Subcutaneous abdominal adipose tissue (tissue), 5 donors: ENCODE measurements at regions not wholly inside any gene's neighbourhood (a gene's known extent, or its start where the extent isn't known, plus 50 kb on each side); places are given as distances from the start of the nearest gene placed in this dataset.

ENCODE experiments used
- H3K27ac ChIP-seq: one replicate; pipeline ENCODE4 v1.7.0; 2013; ENCODE audit warnings: low read depth, mild to moderate bottlenecking, inconsistent platforms, low read length, moderate library complexity
- H3K27me3 ChIP-seq, 5 donors: one replicate each; pipeline ENCODE4 v1.7.0; 2013; ENCODE audit warnings: low read length in 5 of 5, inconsistent platforms in 1 of 5; ENCODE audit not compliant: control insufficient read depth in 5 of 5, insufficient read depth in 4 of 5
- H3K36me3 ChIP-seq, 5 donors: one replicate each; pipeline ENCODE4 v1.7.0; 2013; ENCODE audit warnings: low read length in 5 of 5; ENCODE audit not compliant: control insufficient read depth in 5 of 5, insufficient read depth in 5 of 5
- H3K4me1 ChIP-seq, 5 donors: one replicate each; pipeline ENCODE4 v1.7.0; 2013; ENCODE audit warnings: low read length in 5 of 5, mild to moderate bottlenecking in 3 of 5, moderate library complexity in 1 of 5; ENCODE audit not compliant: control insufficient read depth in 5 of 5, insufficient read depth in 5 of 5
- H3K4me3 ChIP-seq, 5 donors: one replicate each; pipeline ENCODE4 v1.7.0; 2013; ENCODE audit warnings: low read length in 5 of 5, low read depth in 1 of 5
- H3K9ac ChIP-seq, 5 donors: one replicate each; pipeline ENCODE4 v1.7.0; 2013; ENCODE audit warnings: low read length in 5 of 5, mild to moderate bottlenecking in 4 of 5, moderate library complexity in 3 of 5
- H3K9me3 ChIP-seq, 5 donors: one replicate each; pipeline ENCODE4 v1.7.0; 2013; ENCODE audit warnings: low read length in 5 of 5; ENCODE audit not compliant: control insufficient read depth in 5 of 5
- donor health status: healthy.
- donor health status: healthy.
- donor health status: healthy.
- donor health status: healthy.
- donor health status: healthy.

- Histone ChIP-seq H3K27me3 (no peaks in the 10 kb centered on the region), H3K9me3 (peaks cover 0 to 8% (median 0%) of the 10 kb centered on the region in 5 donors), H3K9ac (no peak overlapping the region), H3K27ac (no peak overlapping the region), H3K4me1 (no peaks in the 10 kb centered on the region), H3K4me3 (no peak overlapping the region), H3K36me3 (no peaks in the 10 kb centered on the region)
These were observed 449.7 kb upstream of the USP15 start for GRCh38 chr12:61810486-61810885.

DNA sequence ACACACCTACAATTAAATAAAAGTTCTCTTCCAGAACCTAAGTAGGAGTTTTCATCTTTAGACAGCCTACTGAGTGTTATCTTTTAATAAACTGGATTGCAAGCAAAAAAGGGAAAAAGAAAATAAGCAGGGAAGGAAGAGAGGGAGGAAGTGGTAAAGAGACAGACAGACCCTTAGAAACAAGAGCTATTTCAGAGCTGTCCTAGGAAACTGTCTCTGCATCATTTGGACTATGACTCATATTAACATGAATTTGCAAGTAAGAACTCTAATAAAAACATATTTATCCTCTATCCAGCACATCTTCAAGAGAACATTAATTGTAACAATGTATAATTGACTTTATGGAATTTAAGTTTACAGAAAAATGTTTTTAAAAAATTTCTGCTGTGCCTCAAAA is 438.8 kb upstream of the USP15 start:
- peaks cover 0 to 3% (median 0%) of the 10 kb centered on the region in 5 donors for H3K4me1 ChIP-seq
- H3K4me3 ChIP-seq = no peak overlapping the region
- no peak overlapping the region for H3K9ac ChIP-seq
- no peak overlapping the region for H3K27ac ChIP-seq
- no peaks in the 10 kb centered on the region for H3K9me3 ChIP-seq
- no peaks in the 10 kb centered on the region for H3K27me3 ChIP-seq
- no peaks in the 10 kb centered on the region for H3K36me3 ChIP-seq

GRCh38 chr12:61823102-61823501 is 437.1 kb upstream of the USP15 start:
- H3K27me3 ChIP-seq = no peaks in the 10 kb centered on the region
- H3K36me3 ChIP-seq = no peaks in the 10 kb centered on the region
- no peaks in the 10 kb centered on the region for H3K9me3 ChIP-seq
- H3K9ac ChIP-seq = no peak overlapping the region
- H3K27ac ChIP-seq = no peak overlapping the region
- peaks cover 0 to 3% (median 0%) of the 10 kb centered on the region in 5 donors for H3K4me1 ChIP-seq
- H3K4me3 ChIP-seq = no peak overlapping the region

DNA sequence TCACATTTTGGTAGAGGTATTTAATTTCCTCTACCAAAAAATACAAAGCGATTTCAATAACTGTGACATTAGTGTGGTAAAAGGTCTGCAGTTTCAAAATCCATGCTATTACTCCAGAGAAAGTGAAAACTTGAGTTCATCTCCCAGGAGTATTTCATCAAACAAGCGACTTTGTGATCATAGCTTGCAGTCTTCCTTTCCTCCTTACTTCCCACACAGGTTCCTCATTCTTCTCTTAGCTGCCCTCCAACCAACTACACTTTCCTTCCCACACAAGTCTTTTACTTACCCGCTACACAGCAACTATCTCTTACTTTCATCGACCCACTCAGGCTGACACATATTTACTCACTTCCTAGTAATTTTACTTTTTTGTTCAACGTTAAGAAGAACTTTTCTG is 413.4 kb upstream of the USP15 start:
- Histone ChIP-seq H3K4me1 (peaks cover 0 to 32% (median 0%) of the 10 kb centered on the region in 5 donors), H3K9me3 (peaks cover 0 to 2% (median 0%) of the 10 kb centered on the region in 5 donors), H3K27ac (peak overlapping the region; percentile 71), H3K9ac (no peak overlapping the region), H3K27me3 (no peaks in the 10 kb centered on the region), H3K4me3 (no peak overlapping the region), H3K36me3 (no peaks in the 10 kb centered on the region)

DNA sequence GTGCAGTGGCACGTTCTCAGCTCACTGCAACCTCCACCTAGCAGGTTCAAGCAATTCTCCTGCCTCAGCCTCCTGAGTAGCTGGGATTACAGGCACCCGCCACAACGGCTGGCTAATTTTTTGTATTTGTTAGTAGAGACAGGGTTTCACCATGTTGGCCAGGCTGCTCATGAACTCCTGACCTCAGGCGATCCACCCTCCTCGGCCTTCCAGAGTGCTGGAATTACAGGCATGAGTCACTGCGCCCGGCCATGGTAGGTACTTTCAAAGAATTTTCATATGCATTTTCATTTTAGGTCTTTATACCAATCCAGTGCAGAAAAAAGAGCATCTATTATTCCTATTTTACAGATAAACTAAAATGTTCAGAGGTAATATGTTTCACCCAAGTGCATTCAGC is 411.3 kb upstream of the USP15 start:
- Histone ChIP-seq H3K27me3 (no peaks in the 10 kb centered on the region), H3K4me1 (peaks cover 0 to 39% (median 0%) of the 10 kb centered on the region in 5 donors), H3K4me3 (no peak overlapping the region), H3K27ac (no peak overlapping the region), H3K9me3 (no peaks in the 10 kb centered on the region), H3K36me3 (no peaks in the 10 kb centered on the region), H3K9ac (no peak overlapping the region)

- peaks cover 0 to 4% (median 3%) of the 10 kb centered on the region in 5 donors for H3K9me3 ChIP-seq
- H3K27ac ChIP-seq = no peak overlapping the region
- H3K4me1 ChIP-seq = peaks cover 0 to 12% (median 0%) of the 10 kb centered on the region in 5 donors
- H3K36me3 ChIP-seq = no peaks in the 10 kb centered on the region
- H3K4me3 ChIP-seq = no peak overlapping the region
- H3K9ac ChIP-seq = no peak overlapping the region
- no peaks in the 10 kb centered on the region for H3K27me3 ChIP-seq
These were observed 406.3 kb upstream of the USP15 start for GRCh38 chr12:61853945-61854344.

GRCh38 chr12:61854902-61855301 is 405.3 kb upstream of the USP15 start:
- H3K4me1 ChIP-seq = peaks cover 0 to 12% (median 0%) of the 10 kb centered on the region in 5 donors
- no peaks in the 10 kb centered on the region for H3K27me3 ChIP-seq
- peaks cover 0 to 4% (median 3%) of the 10 kb centered on the region in 5 donors for H3K9me3 ChIP-seq
- H3K4me3 ChIP-seq = no peak overlapping the region
- H3K36me3 ChIP-seq = no peaks in the 10 kb centered on the region
- no peak overlapping the region for H3K27ac ChIP-seq
- no peak overlapping the region for H3K9ac ChIP-seq

DNA sequence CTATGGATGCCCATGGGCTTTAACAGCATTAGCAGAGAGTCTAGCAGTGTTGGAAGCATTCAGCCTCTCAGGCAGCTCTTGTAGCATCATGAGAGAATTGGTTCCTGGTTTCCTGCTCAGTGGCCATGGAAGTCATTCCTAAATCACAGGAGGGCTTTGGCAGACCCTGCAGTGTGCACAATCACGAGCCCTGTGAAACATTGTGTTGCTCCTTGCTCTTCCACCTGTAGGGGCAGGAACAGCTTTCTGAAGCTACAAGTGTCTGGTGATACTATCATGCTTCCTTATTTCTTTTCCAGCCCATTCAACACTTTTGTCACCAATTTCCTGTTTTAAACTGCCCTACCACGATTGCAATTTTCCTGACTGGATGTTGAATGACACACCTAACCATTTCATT is 402.2 kb upstream of the USP15 start:
- Histone ChIP-seq H3K9ac (no peak overlapping the region), H3K36me3 (no peaks in the 10 kb centered on the region), H3K4me1 (peaks cover 0 to 12% (median 0%) of the 10 kb centered on the region in 5 donors), H3K27ac (no peak overlapping the region), H3K27me3 (no peaks in the 10 kb centered on the region), H3K4me3 (no peak overlapping the region), H3K9me3 (peaks cover 0 to 4% (median 3%) of the 10 kb centered on the region in 5 donors)

GRCh38 chr12:61860451-61860850 is 399.8 kb upstream of the USP15 start:
- H3K27me3 ChIP-seq = no peaks in the 10 kb centered on the region
- H3K36me3 ChIP-seq = no peaks in the 10 kb centered on the region
- H3K4me1 ChIP-seq = peaks cover 0 to 16% (median 10%) of the 10 kb centered on the region in 5 donors
- H3K27ac ChIP-seq = no peak overlapping the region
- H3K9me3 ChIP-seq = no peaks in the 10 kb centered on the region
- no peak overlapping the region for H3K9ac ChIP-seq
- no peak overlapping the region for H3K4me3 ChIP-seq

- Histone ChIP-seq H3K9me3 (no peaks in the 10 kb centered on the region), H3K4me3 (no peak overlapping the region), H3K27ac (no peak overlapping the region), H3K27me3 (no peaks in the 10 kb centered on the region), H3K36me3 (no peaks in the 10 kb centered on the region), H3K9ac (no peak overlapping the region), H3K4me1 (peaks cover 0 to 16% (median 10%) of the 10 kb centered on the region in 5 donors)
These were observed 397.2 kb upstream of the USP15 start for GRCh38 chr12:61862986-61863385.

DNA sequence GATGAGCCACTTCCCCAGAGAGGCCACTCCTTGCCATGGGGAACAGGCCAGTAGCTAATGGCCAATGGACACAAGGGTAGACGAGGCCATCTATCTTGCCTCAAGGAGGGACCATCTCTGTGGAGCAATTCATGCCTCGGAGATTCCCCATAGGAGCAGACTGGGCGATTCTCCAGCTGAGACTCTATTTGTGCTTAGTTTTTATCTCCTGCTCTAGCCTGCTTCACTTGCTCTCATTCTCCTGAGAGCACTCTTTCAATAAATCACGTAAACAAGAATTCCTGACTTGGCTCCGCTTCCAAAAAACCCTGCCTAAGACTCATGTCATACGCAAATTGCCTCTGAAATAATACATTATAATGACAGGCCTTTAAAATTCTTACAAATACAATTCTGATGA is 396.4 kb upstream of the USP15 start:
- Histone ChIP-seq H3K36me3 (no peaks in the 10 kb centered on the region), H3K27me3 (no peaks in the 10 kb centered on the region), H3K9ac (no peak overlapping the region), H3K27ac (no peak overlapping the region), H3K4me1 (peaks cover 0 to 16% (median 10%) of the 10 kb centered on the region in 5 donors), H3K4me3 (peak overlapping the region in 1 of 5 donors; percentile 35), H3K9me3 (no peaks in the 10 kb centered on the region)
